HG03064 (cell line): ENCODE measurements at regions not wholly inside any gene's neighbourhood (a gene's known extent, or its start where the extent isn't known, plus 50 kb on each side); places are given as distances from the start of the nearest gene placed in this dataset.
"Not testable (repeated sequence)": the region's sequence is repeated elsewhere in the genome, so short reads cannot be mapped to it uniquely, and the experiment has no call there.

ENCODE experiments used
- ATAC-seq: cut with Tn5 transposase; IDR thresholded peaks from one replicate; pipeline ENCODE4 v1.9.1; 2021; ENCODE audit warnings: low read depth; ENCODE audit not compliant: unreplicated experiment

- no peak for ATAC-seq
Observed at GRCh38 chr22:22169923-22170322, 74.7 kb upstream of the VPREB1 start.

- no peak for ATAC-seq
Observed at GRCh38 chr22:22168941-22169867, 75.4 kb upstream of the VPREB1 start.

GRCh38 chr22:22168190-22168940 is 76.2 kb upstream of the VPREB1 start:
- no peak for ATAC-seq

- ATAC-seq = no peak
Observed at GRCh38 chr22:22167791-22168189, 76.8 kb upstream of the VPREB1 start.

GRCh38 chr22:22166941-22167713 is 77.5 kb upstream of the VPREB1 start:
- ATAC-seq = no peak

- no peak for ATAC-seq
Observed at GRCh38 chr22:22165936-22166710, 78.5 kb upstream of the VPREB1 start.

- no peak for ATAC-seq
Observed at GRCh38 chr22:22164541-22165272, 79.9 kb upstream of the VPREB1 start.

GRCh38 chr22:22161924-22162851 is 82.4 kb upstream of the VPREB1 start:
- ATAC-seq = peak; percentile 56

- not testable (repeated sequence) for ATAC-seq
Observed at GRCh38 chr22:22160768-22161167, 83.8 kb upstream of the VPREB1 start.

GRCh38 chr22:22159384-22159783 is 85.2 kb upstream of the VPREB1 start:
- ATAC-seq = no peak

GRCh38 chr22:22158965-22159364 is 85.6 kb upstream of the VPREB1 start:
- ATAC-seq = no peak

GRCh38 chr22:22158207-22158816 is 86.3 kb upstream of the VPREB1 start:
- no peak for ATAC-seq

- no peak for ATAC-seq
Observed at GRCh38 chr22:22157348-22157725, 87.2 kb upstream of the VPREB1 start.

GRCh38 chr22:22156716-22157347 is 87.8 kb upstream of the VPREB1 start:
- ATAC-seq = no peak

GRCh38 chr22:22156348-22156715 is 88.3 kb upstream of the VPREB1 start:
- ATAC-seq = no peak

- ATAC-seq = no peak
Observed at GRCh38 chr22:22155607-22156006, 89.0 kb upstream of the VPREB1 start.

GRCh38 chr22:22155146-22155545 is 89.4 kb upstream of the VPREB1 start:
- ATAC-seq = no peak

- ATAC-seq = no peak
Observed at GRCh38 chr22:22154040-22154439, 90.5 kb upstream of the VPREB1 start.
